ENCODE measurements at regions not wholly inside any gene's neighbourhood (a gene's known extent, or its start where the extent isn't known, plus 50 kb on each side); places are given as distances from the start of the nearest gene placed in this dataset.
"Not testable (repeated sequence)": the region's sequence is repeated elsewhere in the genome, so short reads cannot be mapped to it uniquely, and the experiment has no call there.

- DNase-seq, result no peak
These were observed 423.4 kb downstream of the CD83 start for GRCh38 chr6:14540810-14541540.

- no peak for DNase-seq
These were observed 425.2 kb downstream of the CD83 start for GRCh38 chr6:14542670-14543366.

GRCh38 chr6:14543971-14544585 lies 426.5 kb downstream of the CD83 start:
- DNase-seq, result no peak

GRCh38 chr6:14544666-14545065 lies 427.1 kb downstream of the CD83 start:
- no peak for DNase-seq

GRCh38 chr6:14545496-14545895 lies 427.9 kb downstream of the CD83 start:
- DNase-seq, result no peak

GRCh38 chr6:14546036-14546435 lies 428.5 kb downstream of the CD83 start:
- DNase-seq, result no peak

- no peak for DNase-seq
These were observed 429.9 kb downstream of the CD83 start for GRCh38 chr6:14547284-14547998.

- DNase-seq, result no peak
These were observed 431.8 kb downstream of the CD83 start for GRCh38 chr6:14549304-14549770.

- DNase-seq, result no peak
These were observed 432.3 kb downstream of the CD83 start for GRCh38 chr6:14549871-14550270.

- no peak for DNase-seq
These were observed 432.8 kb downstream of the CD83 start for GRCh38 chr6:14550410-14550809.

GRCh38 chr6:14550822-14551221 lies 433.2 kb downstream of the CD83 start:
- no peak for DNase-seq

- DNase-seq, result not testable (repeated sequence)
These were observed 434.0 kb downstream of the CD83 start for GRCh38 chr6:14551601-14552000.

GRCh38 chr6:14552891-14553290 lies 435.3 kb downstream of the CD83 start:
- no peak for DNase-seq

GRCh38 chr6:14553515-14553914 lies 435.9 kb downstream of the CD83 start:
- DNase-seq, result no peak

- no peak for DNase-seq
These were observed 438.2 kb downstream of the CD83 start for GRCh38 chr6:14555804-14556203.

GRCh38 chr6:14559746-14560536 lies 442.4 kb downstream of the CD83 start:
- no peak for DNase-seq

GRCh38 chr6:14561563-14561962 lies 444.0 kb downstream of the CD83 start:
- DNase-seq, result not testable (repeated sequence)

- DNase-seq, result no peak
These were observed 450.3 kb downstream of the CD83 start for GRCh38 chr6:14567842-14568241.

GRCh38 chr6:14569394-14569793 lies 451.8 kb downstream of the CD83 start:
- no peak for DNase-seq

GRCh38 chr6:14569874-14570273 lies 452.3 kb downstream of the CD83 start:
- not testable (repeated sequence) for DNase-seq

- DNase-seq, result no peak
These were observed 453.4 kb downstream of the CD83 start for GRCh38 chr6:14571001-14571400.

- no peak for DNase-seq
These were observed 454.2 kb downstream of the CD83 start for GRCh38 chr6:14571746-14572145.

Data from SW 1271 (cell line).